Stimulated activated naive CD4-positive, alpha-beta T cell treated with Interleukin-2 at 50 U/mL for 16 hours (primary cell): ENCODE measurements at regions not wholly inside any gene's neighbourhood (a gene's known extent, or its start where the extent isn't known, plus 50 kb on each side); places are given as distances from the start of the nearest gene placed in this dataset.

Source experiments
- DNase-seq: peaks from one replicate; lab custom pipeline; 2025; lab: John Stamatoyannopoulos, UW

DNA sequence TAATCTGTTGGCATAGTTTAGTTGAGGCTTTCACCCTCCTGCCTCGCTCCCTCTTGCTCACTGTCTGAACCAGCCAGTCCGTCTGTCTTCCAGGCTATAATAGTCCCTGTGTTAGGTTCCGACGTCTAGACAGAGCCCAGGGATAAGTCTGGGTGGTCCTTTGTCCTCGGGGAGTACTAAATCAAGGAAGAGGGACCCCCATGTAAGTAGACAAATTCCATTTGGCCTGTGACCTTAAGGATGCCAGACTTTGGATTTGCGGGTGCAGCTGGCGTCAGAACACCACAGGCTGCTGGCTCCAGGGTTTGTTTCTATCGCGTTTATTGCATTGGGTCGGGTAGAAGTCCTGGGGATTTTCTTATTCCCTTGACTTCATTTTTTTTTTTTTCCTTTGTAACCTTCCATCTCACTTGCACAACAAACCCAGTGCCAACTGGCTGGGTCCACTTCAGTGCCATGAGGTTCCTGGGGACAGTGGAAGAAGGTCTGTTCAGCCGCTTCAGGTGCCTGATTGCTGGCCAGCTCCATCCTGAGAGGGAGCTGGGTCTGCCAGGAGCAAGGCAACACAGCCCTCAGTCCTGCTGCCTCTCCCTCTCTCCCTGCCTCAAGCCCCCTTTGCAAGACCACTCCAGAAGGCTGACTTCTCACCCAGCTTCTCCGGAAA lies 95.4 kb upstream of the KLHL25 start:
- DNase-seq, result no peak

DNA sequence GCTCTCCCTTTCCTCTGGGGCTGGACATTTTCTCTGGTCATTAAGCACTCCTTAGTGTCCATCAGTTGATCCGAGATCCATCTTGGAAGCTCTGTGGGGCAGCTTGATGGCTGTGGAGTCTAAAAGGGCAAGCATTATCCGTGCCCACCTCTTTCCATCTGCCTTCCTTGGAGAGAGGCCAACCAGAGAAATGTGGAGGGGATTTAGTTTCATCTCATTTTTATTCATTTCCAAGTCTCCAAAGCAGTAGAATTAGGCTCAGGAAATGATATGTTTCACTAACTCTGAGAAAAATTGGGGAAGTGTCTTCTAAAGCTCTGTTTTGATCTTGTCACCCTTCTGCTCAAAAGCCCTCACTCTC lies 95.9 kb upstream of the KLHL25 start:
- DNase-seq, result no peak

DNA sequence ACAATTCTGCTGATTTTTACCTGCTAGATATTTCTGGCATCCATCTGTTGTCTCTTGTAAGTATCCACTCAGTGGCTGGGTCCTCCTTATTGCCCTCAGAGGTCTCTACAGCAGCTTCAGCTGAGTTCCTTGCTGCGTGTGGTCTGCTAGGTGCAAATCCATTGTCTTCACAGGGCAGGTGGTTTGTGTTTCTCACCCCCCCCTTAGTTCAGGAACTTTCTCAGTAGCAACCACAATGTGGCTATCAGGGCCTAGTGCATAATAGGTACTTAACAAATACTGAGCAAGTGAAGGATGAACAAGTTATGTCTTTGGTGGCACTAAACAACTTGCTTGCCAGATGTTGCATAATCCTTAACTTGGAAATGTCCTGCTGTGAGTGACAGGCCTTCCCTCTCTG lies 96.7 kb upstream of the KLHL25 start:
- DNase-seq, result no peak

DNA sequence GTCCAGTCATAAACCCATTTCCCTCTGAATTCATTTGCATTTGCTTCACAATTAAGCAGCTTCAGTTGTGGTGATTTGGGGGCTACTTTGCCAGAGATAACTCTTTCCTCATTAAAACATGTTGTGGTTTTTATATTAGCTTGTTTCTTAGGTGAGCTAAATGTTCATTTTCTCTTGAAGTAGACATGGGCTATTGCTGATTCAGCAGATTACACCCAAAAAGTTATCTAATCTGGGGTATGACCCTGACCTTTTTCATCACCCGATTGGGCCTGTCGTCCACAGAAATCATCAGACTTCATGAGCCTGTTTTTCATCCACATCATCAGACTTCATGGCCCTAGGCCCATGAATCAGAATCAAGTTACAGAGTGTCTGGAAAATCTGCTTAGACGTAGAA lies 97.5 kb upstream of the KLHL25 start:
- DNase-seq, result no peak

DNA sequence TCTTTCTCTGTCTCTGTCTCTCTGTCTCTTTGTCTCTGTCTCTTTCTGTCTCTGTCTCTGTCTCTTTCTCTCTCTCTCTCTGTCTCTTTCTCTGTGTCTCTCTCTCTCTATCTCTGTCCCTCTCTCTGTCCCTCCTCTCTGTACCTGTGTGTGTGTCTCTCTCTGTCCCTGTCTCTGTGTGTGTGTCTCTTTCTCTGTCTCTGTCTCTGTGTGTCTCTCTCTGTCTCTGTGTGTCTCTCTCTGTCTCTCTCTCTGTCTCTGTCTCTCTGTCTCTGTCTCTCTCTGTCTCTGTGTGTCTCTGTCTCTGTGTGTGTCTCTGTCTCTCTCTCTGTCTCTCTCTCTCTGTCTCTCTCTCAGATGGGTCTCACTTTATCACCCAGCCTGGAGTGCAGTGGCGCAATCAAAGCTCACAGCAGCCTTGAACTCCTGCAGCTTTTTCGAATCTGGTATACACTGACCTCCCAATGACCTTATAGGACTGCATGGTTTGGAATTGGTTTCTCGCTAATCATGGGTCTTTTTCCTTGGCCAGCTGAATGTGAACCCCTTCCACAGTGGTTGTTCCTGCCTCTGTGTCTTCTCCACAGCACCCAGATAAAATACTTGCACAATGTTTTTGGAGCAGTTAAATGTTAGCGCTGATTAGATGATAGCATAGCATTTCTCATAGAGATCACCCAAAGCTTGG lies 102.6 kb upstream of the KLHL25 start:
- DNase-seq, result no peak

DNA sequence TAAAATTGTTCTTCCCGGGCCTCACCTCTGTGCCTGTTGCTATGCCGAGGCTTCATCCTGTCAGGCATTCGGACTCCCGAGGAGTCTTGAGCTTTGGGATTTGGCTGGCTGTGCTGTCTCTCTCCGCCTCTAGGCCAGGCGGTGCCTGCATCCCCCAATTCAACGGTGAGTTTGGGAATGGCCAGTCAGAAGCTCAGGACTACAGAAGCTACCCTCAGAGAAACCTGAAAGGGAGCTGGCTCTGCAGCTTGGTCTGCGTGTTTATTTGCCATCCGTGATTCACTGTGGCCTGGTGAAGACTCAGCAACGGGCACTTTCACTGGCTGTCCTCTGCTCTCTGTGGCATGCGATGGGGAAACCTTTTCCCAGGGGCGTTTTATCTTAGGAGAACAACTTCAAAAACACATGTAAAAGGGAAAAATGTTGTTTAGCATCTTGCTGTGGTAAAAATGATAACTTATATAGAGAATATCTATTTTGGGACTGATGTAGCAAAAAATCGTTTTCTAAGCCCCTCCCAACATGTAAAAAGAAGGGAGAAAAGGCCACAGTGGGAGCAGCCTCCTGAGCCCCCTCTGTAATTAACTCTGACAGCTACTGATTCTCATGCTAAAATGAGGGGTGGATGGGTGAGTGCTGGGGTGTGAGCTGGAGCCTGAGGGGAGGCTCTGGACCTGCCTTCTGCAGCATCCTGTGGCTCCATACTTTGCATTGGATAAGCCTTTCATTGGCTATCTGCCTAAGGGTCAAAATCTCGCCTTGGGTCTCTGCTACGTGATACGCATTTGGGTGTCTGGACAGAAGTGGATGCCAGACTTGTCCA lies 103.4 kb upstream of the KLHL25 start:
- no peak for DNase-seq

DNA sequence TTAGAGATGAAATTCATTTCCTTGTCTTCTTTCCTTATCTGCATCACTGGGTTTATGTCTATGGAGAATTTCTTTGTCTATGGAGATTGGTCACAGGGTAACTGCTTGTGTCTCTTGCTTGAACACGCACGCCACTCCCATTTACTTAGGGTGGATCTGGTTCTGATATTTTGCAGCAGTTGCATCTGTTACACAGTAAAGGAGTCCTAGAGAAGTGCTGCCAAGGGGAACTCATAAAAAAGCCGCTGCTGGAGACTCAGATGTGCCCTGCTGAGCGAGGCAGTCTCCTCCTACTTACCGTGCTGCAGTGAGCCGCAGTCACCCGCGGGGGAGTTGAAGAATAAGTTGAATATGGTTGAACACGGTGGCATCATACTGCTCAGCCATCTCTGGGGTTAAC lies 105.2 kb upstream of the KLHL25 start:
- no peak for DNase-seq

DNA sequence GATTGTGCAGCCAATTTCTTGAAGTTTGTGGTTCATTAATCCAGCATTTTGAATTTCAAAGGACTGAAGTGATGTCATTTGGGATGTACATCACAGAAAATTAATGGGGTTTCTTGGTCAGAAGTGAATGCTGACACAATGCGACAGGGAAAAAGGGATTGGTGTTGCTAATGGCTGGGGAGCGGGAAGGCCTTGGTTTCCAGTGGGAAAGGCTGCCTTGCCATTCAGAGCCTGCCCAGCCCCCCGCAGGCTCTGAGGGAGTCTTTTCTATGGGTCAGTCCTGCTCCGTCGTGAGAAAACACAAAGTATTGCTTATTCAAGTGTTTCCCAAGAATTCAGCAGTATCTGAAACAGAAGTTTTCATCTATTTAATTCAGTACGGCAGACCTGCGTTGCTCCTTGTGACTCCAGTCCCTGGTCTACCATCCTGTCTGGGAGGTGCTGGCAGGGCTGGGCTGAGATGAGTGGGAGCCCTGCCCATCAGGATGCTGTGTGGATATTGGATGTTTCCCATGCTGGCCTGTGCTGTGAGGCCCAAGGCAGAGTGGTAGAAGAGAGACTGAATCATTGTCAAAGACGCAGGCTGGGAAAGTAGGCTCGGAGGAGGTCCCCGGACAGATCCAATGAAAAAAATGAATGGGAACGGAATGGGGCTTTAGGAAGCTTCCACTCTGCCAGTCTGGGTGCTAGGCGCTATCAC lies 111.2 kb upstream of the KLHL25 start:
- DNase-seq, result no peak

DNA sequence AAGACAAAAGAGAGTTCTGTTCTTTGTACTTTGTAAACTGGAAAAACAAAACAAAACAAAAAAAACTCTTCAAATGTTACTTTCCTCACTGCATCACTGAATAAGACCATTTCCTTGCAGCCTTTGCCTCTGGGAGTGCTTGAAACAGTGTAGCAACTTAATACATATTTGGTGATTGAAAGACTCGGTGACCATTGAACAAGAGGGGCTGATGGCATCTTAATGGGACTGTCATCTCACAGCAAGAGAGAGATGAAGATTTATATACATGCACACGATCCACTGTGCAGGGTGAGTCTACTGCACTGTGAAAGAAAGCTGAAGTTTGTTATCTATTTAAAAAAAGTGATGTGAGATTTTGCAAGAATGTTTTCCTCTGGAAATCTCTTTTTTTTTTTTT lies 111.9 kb upstream of the KLHL25 start:
- no peak for DNase-seq

DNA sequence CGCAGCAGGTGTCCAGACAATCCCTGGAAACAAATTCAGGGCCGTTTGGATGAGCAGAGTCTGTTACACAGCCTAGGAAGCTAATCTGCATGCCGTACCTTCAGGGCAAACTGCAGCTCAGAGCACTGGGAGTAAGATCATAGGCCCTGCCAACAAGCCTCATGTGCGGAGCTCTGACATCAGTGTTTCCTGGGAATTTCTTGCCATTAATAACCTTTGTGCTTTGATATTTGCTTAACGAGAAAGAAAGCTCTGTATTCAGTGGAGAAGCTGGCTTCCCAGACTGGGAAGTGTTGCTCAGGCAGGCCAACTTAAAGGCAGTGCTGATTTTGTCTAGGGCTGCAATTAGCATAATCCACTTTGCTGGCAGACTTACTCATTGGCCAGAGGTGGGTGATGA lies 116.1 kb upstream of the KLHL25 start:
- no peak for DNase-seq

DNA sequence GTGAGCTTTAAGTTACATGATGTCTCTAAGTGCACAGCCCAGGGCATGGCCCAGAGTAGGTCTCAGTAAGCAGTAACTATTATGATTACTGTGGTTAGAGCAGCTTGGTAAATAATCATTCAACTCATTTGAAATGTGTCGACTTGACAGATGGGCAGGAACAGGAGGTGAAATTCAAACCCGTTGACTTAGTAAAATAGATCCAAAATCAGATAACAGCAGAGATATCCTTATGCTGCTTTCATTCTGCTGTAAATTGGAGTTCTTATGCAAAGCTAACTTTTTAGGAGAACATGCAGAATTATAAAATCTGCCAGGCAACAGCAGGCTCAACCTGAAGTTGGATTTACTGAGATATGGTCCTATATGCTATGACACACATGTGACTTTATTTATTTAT lies 118.7 kb upstream of the KLHL25 start:
- DNase-seq, result no peak

DNA sequence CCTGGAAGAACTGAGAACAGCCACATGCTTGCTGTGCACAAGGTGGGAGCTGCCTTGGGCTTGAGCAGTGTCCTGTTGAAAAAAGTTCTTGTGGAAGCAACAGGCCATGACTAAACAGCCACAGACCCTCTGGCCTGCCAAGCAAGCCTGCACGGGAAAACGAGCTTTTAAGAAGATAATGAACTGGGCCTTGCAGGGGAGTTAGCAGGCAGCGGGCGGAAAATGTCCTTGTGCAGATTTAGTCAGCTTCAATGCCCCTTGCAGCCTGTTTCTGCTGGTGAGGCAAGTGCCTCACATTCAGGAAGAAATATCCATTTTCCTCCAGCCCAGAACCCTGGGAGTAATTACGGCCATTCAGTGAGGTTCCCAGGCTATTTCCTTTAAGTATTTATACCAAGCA lies 126.2 kb upstream of the KLHL25 start:
- DNase-seq, result no peak

DNA sequence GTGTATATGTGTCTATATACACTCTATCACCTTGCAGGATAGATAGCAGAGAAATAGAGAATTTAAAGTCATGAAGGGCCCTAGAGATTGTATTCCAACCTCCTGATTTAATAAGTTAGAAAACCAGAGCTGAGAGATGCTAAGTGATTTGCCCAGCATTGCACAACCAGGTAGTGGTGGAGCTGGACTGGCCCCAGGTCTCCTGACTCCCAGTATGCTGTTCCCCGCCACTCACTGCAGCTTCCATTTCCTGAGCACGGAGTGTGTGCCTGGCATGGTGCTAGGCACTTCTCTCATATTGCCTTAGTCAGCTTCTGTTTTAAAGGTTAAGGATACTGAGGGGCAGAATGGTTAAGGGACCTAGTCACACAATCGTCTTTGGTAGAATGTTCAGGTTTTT lies 129.4 kb upstream of the KLHL25 start:
- no peak for DNase-seq

DNA sequence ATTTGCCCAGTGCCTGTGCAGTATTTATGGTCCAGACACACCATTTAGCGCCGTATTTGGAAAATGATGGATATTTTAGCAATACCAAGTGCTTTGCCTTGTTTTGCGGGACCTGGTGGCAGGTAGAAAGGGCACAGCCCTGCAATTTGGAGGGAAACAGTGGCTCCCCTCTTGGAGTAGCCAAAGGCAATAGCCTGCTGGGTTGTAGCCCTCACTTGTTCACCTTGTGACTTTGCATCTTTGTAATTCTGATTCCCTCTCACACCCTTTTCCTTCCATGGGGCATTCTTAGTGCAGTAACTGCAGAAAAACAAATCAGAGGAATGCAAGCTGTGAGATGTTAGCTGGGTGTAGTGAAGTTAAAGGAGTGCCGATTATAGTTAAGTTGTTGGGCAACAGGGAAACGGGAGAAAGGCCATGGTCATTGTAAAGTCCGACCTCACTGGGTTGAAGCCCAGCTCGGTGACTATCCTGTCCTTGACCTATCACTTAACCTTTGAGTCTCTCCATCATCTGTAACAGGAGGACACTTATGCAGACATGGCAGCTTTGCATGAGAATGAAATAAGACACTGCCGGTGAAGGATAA lies 131.0 kb upstream of the KLHL25 start:
- DNase-seq, result no peak

DNA sequence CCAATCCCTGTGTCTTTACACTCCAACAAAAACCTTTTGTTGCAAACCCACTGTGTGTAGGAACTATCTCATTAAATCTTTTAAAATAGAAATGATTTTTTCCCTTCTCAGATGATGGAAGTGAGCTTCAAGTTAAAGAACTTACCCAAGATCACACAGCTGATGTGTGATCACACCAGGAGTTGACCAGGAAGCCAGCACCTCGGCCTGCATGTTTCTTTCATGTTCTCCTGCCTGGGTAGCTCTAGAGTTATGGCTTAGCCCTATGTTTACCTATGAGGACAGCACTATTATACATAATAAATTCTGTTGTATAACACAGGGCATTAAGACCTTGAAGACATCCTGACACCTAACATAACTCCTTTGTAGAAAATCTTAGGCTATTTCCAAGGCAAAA lies 132.1 kb upstream of the KLHL25 start:
- DNase-seq, result no peak

DNA sequence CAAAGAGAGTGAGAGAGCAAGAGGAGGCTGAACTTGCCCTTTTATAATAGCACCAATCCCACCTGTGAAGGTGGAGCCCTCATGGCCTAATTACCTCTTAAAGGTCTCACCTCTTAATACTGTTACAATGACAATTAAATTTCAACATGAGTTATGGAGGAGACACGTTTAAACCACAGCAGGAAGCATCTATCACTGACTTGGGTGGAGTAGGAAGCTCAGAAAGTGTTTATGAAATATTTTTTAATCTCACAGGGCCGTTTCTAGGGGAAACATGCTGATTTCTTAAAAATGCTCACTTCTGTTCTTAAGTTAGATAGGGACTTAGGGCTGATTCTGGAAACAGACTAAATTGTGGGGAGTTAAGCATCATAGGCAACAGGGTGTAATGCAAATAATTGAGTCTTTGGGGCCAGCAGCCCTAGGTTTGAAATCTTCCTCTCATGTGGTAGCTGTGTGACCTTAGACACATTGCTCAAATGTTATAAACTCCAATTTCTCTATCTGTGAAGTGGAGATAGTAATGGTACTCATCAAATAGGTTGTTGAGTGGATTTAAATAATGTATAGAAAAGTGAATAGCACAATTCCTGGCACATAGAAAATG lies 133.3 kb upstream of the KLHL25 start:
- DNase-seq, result no peak

DNA sequence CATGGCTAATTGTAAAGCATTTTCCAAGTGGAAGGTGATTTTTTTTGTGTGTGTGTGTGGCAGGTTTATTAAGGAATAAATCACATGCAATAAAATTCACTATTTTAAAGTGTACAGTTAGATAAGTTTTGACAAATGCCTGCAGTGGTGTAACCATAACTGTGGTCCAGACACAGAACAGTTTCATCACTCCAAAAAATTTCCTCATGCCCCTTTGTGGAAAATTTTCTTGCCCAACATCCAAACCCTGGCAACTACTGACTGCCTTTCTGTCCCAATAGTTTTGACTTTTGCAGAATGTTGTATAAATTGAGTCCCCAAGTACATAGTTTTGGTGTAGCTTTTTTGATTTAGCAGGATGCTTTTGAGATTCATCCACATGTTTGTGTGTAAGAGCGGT lies 135.1 kb upstream of the KLHL25 start:
- DNase-seq, result no peak

DNA sequence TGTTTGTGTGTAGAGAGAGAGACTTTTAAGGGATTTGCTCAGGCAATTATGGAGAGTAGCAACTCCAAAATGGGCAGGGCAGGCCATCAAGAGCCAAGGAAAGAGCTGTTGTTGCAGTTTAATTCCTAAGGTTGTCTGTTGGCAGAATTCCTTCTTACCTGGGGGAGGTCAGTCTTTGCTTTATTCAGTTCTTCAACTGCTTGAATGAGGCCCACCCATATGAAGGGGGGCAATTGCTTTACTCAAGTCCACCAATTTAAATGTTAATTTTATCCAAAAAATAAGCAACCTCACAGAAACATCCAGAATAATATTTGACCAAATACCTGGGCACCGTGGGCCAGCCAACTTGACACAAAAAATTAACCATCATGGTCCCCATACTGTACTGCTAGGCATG lies 137.7 kb upstream of the KLHL25 start:
- no peak for DNase-seq

DNA sequence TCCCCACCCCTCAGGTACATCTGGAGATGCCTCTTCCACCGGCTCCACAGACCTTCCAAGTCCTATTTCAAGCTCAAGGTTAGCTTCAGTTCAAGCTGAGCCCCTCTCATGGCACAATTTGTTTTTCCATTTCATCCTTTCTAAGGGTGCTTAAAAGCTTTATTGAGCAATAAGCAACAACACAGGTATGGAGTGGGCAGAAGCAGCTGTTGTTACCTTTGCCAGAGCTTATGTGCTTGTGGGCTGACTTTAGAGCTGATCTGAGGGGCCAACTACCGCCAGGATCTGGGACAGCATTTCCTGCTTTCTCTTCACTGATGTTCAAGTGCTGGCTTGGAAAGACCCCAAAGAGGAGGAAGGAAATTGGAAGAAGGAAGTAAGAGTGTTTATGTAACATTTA lies 140.0 kb upstream of the KLHL25 start:
- no peak for DNase-seq

DNA sequence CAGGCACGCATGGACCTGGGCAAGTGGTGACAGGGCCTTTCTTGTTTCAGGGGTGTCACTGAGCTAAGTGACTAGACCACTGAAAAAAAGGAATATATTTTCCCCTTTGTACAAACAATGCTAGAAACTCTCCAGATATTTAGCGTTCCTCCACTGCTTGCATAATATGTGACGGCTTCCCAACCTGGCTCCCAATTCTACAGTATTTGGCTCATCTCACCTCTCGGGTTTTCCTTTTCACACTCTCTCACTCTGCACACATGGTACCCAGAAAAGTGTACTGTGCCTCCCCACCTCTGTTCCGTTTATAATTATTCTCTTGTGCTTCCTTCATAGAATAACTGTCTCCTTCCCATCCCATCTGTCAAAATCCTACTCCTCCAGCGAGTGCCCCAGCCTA lies 140.5 kb upstream of the KLHL25 start:
- DNase-seq, result no peak

DNA sequence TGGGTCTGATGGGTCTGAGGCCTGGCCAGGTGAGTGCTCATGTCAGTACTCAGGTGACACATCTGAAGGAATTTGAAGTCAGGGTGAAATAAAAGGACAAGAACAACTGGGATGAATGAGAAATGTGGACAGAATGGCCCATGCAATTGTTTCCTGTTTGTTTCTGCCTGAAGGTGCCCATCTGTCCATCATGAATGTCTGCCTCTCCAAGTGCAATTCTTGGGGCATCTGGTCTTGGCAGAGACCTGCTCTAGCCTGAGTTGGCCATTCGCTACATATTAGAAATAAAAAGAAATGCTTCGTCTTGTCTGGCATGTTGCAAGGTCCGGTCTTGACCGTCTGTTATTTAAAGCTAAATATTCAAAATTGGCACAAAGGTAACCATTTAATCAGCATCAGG lies 142.0 kb upstream of the AGBL1 start:
- no peak for DNase-seq
